GM12878 (cell line): ENCODE measurements at regions not wholly inside any gene's neighbourhood (a gene's known extent, or its start where the extent isn't known, plus 50 kb on each side); places are given as distances from the start of the nearest gene placed in this dataset.

Source experiments
- CTCF ChIP-seq, 3 experiments: IDR thresholded peaks in 2 of 3; conservative IDR thresholded peaks in 1 of 3; 2 replicates each; pipeline ENCODE4 v1.5.1; 2011; ENCODE audit warnings: low read depth in 3 of 3, low read length in 3 of 3, mild to moderate bottlenecking in 3 of 3, control low read depth in 2 of 3, moderate library complexity in 2 of 3, inconsistent platforms in 1 of 3, mixed read lengths in 1 of 3; ENCODE audit not compliant: control insufficient read depth in 2 of 3, insufficient read depth in 1 of 3; ENCODE audit errors: extremely low read depth in 1 of 3
- EGR1 ChIP-seq, 2 experiments: IDR thresholded peaks; 1 replicate in 1 of 2; 2 replicates in 1 of 2; pipeline ENCODE4 v1.6.1; 2011 to 2012; ENCODE audit warnings: low read depth in 2 of 2, low read length in 2 of 2, borderline replicate concordance in 1 of 2, mild to moderate bottlenecking in 1 of 2, moderate library complexity in 1 of 2
- EP300 ChIP-seq, 2 experiments: fragments of 150-350 bp in 1 of 2; IDR thresholded peaks; 2 replicates each; pipeline ENCODE4 v1.6.1; 2011 to 2012; ENCODE audit warnings: low read depth in 2 of 2, low read length in 2 of 2, borderline replicate concordance in 1 of 2, improper control_type of control experiment in 1 of 2, inconsistent platforms in 1 of 2; ENCODE audit not compliant: control insufficient read depth in 1 of 2
- PKNOX1 ChIP-seq: fragments of 450-650 bp; IDR thresholded peaks from 2 replicates; pipeline ENCODE4 v1.6.1; 2016; ENCODE audit warnings: mild to moderate bottlenecking
- POLR2A ChIP-seq: IDR thresholded peaks from 2 replicates; pipeline ENCODE4 v1.6.1; 2011; ENCODE audit warnings: low read depth, mild to moderate bottlenecking, low read length
- PRDM15 ChIP-seq: fragments of 450-650 bp; formaldehyde crosslinking; IDR thresholded peaks from 2 replicates; pipeline ENCODE4 v1.4.0; 2020; ENCODE audit warnings: mild to moderate bottlenecking, moderate library complexity
- RELB ChIP-seq: fragments of 450-650 bp; IDR thresholded peaks from 2 replicates; pipeline ENCODE4 v1.6.1; 2017; ENCODE audit warnings: low read depth, mild to moderate bottlenecking, moderate library complexity
- RFX5 ChIP-seq: IDR thresholded peaks from 2 replicates; pipeline ENCODE4 v1.6.1; 2011; ENCODE audit warnings: low read depth, low read length, improper control_type of control experiment
- SREBF1 ChIP-seq: IDR thresholded peaks from 2 replicates; pipeline ENCODE4 v1.6.1; 2012; ENCODE audit warnings: mild to moderate bottlenecking, low read length
- ZNF274 ChIP-seq: IDR thresholded peaks from one replicate; pipeline ENCODE4 v1.8.0; 2011; ENCODE audit not compliant: insufficient read length, insufficient read depth
- ZNF592 ChIP-seq: fragments of 450-650 bp; IDR thresholded peaks from 2 replicates; pipeline ENCODE4 v1.6.1; 2017; ENCODE audit warnings: mild to moderate bottlenecking, moderate library complexity

GRCh38 chr22:47370448-47371262 is 608.2 kb downstream of the TBC1D22A start:
- TF ChIP-seq EP300 (IDR thresholded peaks at IDR 0.05; ENCODE audit: borderline replicate concordance in 1 of 2, control insufficient read depth in 1 of 2, low read depth in 2 of 2, low read length in 2 of 2) (no peak), EGR1 (IDR thresholded peaks at IDR 0.05; ENCODE audit: borderline replicate concordance in 1 of 2, low read depth in 2 of 2, low read length in 2 of 2) (no peak), RFX5 (no peak), PRDM15 (CRISPR knock-in tag) (no peak), CTCF (IDR thresholded peaks at IDR 0.05 in 2 of 3, conservative IDR thresholded peaks at IDR 0.05 in 1 of 3; ENCODE audit: control insufficient read depth in 2 of 3, extremely low read depth in 1 of 3, insufficient read depth in 1 of 3, low read depth in 3 of 3, low read length in 3 of 3) (no peak), SREBF1 (no peak), RELB (no peak), POLR2A (no peak), ZNF274 (no peak), ZNF592 (no peak), PKNOX1 (no peak)
